Hepatocyte (in vitro differentiated cells): ENCODE measurements at regions not wholly inside any gene's neighbourhood (a gene's known extent, or its start where the extent isn't known, plus 50 kb on each side); places are given as distances from the start of the nearest gene placed in this dataset.

Experiments
- CTCF ChIP-seq: fragments of 200-600 bp; sonication (generic); IDR thresholded peaks from 2 replicates; pipeline ENCODE4 v1.5.1; 2016; ENCODE audit warnings: antibody characterized with exemption, mild to moderate bottlenecking; ENCODE audit not compliant: poor library complexity
- EZH2 ChIP-seq: fragments of 200-600 bp; sonication (generic); IDR thresholded peaks from 2 replicates; pipeline ENCODE4 v1.6.1; 2016; ENCODE audit warnings: antibody characterized with exemption, mild to moderate bottlenecking, borderline replicate concordance

GRCh38 chr15:53844634-53845033, 85.2 kb upstream of the WDR72 start:
- TF ChIP-seq CTCF = no peak
- no peak for TF ChIP-seq EZH2
